Left lung (tissue), 4 donors: ENCODE measurements at regions not wholly inside any gene's neighbourhood (a gene's known extent, or its start where the extent isn't known, plus 50 kb on each side); places are given as distances from the start of the nearest gene placed in this dataset.

Source experiments
- ATAC-seq: fragments of 200-7000 bp; cut with Tn5 transposase; one replicate; pipeline ENCODE4 v1.9.1; 2020; ENCODE audit warnings: moderate library complexity
- DNase-seq, 4 donors: peaks; one replicate each; pipeline ENCODE4 v3.0.0-alpha.2; 2013 to 2020
- H3K27ac ChIP-seq, 2 donors: fragments of 200-600 bp; sonication (generic) in 1 of 2; one replicate each; pipeline versions ENCODE4 v1.5.0 to v1.8.0; 2020 to 2021
- H3K27me3 ChIP-seq, 2 donors: fragments of 200-600 bp; sonication (generic) in 1 of 2; one replicate each; pipeline versions ENCODE4 v1.5.0 to v1.8.0; 2020 to 2021
- H3K36me3 ChIP-seq, 2 donors: fragments of 200-600 bp; sonication (generic) in 1 of 2; one replicate each; pipeline versions ENCODE4 v1.5.0 to v1.8.0; 2020 to 2021
- H3K4me1 ChIP-seq, 2 donors: fragments of 200-600 bp; one replicate each; pipeline ENCODE4 v1.8.0; 2021
- H3K4me3 ChIP-seq, 2 donors: fragments of 200-600 bp; sonication (generic) in 1 of 2; one replicate each; pipeline versions ENCODE4 v1.5.0 to v1.8.0; 2020 to 2021; ENCODE audit warnings: mild to moderate bottlenecking in 1 of 2
- H3K9me3 ChIP-seq, 2 donors: fragments of 200-600 bp; sonication (generic) in 1 of 2; one replicate each; pipeline versions ENCODE4 v1.5.0 to v1.8.0; 2020 to 2021
- CTCF ChIP-seq, 2 donors: fragments of 200-600 bp; sonication (generic) in 1 of 2; IDR thresholded peaks; one replicate each; pipeline versions ENCODE4 v1.5.0 to v1.8.0; 2021; ENCODE audit warnings: antibody characterized with exemption in 2 of 2
- intact Hi-C, 2 donors: fragments of 100-400 bp; cut with DNase I; formaldehyde crosslinking; loops; one replicate each; pipeline versions ENCODE4 v1.11.2 to v1.14.2; 2022
- donor health status: DM: no; HTN: yes; CAD: no.
- donor health status: DM: no; HTN: no; CAD: no.

DNA sequence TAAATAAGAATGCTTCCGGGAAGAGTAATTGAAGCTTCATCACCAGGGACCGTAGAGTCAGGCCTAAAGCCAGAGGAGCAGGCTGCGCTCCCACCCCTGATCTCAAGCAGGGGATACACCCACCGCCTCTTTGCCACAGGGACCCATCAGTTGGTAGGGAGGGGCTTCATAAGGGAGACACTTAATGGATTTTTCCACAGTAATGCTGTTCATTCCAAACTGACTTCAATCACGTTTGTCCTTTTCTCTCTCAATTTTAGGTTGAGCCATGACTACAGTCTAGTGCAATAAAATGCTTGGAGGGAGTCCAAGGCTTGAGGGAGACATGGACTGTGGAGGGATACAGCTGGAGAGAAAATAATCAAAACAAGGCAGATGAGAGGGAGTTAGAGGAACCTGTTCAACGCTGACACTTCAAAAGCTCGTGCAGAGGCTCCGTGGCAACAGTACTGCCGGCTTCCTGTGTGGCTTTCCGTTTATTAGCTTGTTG, 111.5 kb downstream of the SEC16B start:
- no peaks in the 10 kb centered on the region for H3K4me1 ChIP-seq
- H3K4me3 ChIP-seq: no peak overlapping the region
- intact Hi-C loops: no loop called here
- H3K27ac ChIP-seq: no peak overlapping the region
- H3K9me3 ChIP-seq: no peaks in the 10 kb centered on the region
- H3K27me3 ChIP-seq: no peaks in the 10 kb centered on the region
- ATAC-seq: no peak
- H3K36me3 ChIP-seq: no peaks in the 10 kb centered on the region
- no peak for TF ChIP-seq CTCF (IDR thresholded peaks at IDR 0.05)
- peak in 1 of 4 donors; percentile 28 for DNase-seq

- Histone ChIP-seq H3K36me3 (no peaks in the 10 kb centered on the region), H3K27ac (no peak overlapping the region), H3K4me1 (no peaks in the 10 kb centered on the region), H3K9me3 (no peaks in the 10 kb centered on the region), H3K27me3 (no peaks in the 10 kb centered on the region), H3K4me3 (no peak overlapping the region)
- no peak for ATAC-seq
- intact Hi-C loops: no loop called here
- TF ChIP-seq CTCF (IDR thresholded peaks at IDR 0.05): no peak
- DNase-seq: no peak
Measured at GRCh38 chr1:177857285-177857684, 112.6 kb downstream of the SEC16B start.

DNA sequence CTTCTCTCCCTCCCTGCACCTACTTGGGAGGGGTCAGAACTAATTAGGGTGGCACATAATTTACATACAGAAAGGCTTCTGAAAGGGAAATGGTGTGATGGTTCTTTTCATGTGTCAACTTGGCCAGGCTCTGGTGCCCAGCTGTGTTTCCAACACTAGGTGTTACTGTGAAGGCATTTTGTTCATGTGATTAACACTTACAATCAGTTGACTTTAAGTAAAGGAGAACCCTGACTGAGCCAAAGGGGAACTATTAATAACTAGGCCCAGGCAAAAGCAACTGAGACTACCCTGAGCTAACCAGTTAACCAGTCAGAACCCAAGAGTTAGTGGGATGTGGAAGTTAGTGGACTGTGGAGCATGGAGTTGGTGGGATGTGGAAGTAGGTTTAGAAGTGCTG, 114.9 kb downstream of the SEC16B start:
- intact Hi-C loops: no loop called here
- H3K4me1 ChIP-seq: no peaks in the 10 kb centered on the region
- no peak for TF ChIP-seq CTCF (IDR thresholded peaks at IDR 0.05)
- no peak overlapping the region for H3K27ac ChIP-seq
- H3K4me3 ChIP-seq: no peak overlapping the region
- no peaks in the 10 kb centered on the region for H3K36me3 ChIP-seq
- DNase-seq: no peak
- H3K9me3 ChIP-seq: no peaks in the 10 kb centered on the region
- ATAC-seq: no peak
- H3K27me3 ChIP-seq: no peaks in the 10 kb centered on the region

GRCh38 chr1:177849579-177850290, 120.1 kb downstream of the SEC16B start:
- TF ChIP-seq CTCF (IDR thresholded peaks at IDR 0.05): no peak
- DNase-seq (no peak), ATAC-seq (no peak)
- Histone ChIP-seq H3K27ac (no peak overlapping the region), H3K9me3 (no peaks in the 10 kb centered on the region), H3K36me3 (no peaks in the 10 kb centered on the region), H3K4me3 (no peak overlapping the region), H3K4me1 (no peaks in the 10 kb centered on the region), H3K27me3 (no peaks in the 10 kb centered on the region)
- intact Hi-C loops: no loop called here

DNA sequence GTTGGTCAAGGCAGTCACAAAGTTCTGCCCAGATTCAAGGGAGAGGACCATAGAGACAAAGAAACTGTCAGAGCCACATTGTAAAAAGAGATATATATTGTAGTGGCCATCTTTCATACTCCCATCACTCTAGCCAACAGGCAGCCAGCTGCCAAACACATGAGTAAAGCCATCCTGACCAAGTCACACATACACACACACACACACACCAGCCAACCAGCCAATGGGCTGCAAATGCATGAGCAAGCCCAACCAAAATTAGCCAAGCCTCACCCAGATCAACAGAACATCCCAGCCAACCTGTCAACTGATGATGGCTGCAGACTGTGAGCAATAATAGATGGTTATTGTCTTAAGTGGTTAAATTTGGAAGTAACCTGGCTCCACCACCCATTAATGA, 120.7 kb downstream of the SEC16B start:
- H3K4me3 ChIP-seq: no peak overlapping the region
- no peak for TF ChIP-seq CTCF (IDR thresholded peaks at IDR 0.05)
- H3K9me3 ChIP-seq: no peaks in the 10 kb centered on the region
- H3K36me3 ChIP-seq: no peaks in the 10 kb centered on the region
- no peak overlapping the region for H3K27ac ChIP-seq
- H3K27me3 ChIP-seq: no peaks in the 10 kb centered on the region
- ATAC-seq (no peak), DNase-seq (no peak)
- intact Hi-C loops: no loop called here
- no peaks in the 10 kb centered on the region for H3K4me1 ChIP-seq
